Endothelial cell of umbilical vein (primary cell): ENCODE measurements at regions not wholly inside any gene's neighbourhood (a gene's known extent, or its start where the extent isn't known, plus 50 kb on each side); places are given as distances from the start of the nearest gene placed in this dataset.

Source experiments
- EZH2 ChIP-seq: IDR thresholded peaks from 2 replicates; pipeline ENCODE4 v1.6.1; 2012; ENCODE audit warnings: borderline replicate concordance, low read depth, mild to moderate bottlenecking, moderate library complexity, low read length, inconsistent platforms; ENCODE audit not compliant: severe bottlenecking
- FOS ChIP-seq: IDR thresholded peaks from 2 replicates; pipeline ENCODE4 v1.6.1; 2011; ENCODE audit warnings: mild to moderate bottlenecking, low read length, moderate library complexity, borderline replicate concordance; ENCODE audit not compliant: insufficient read depth
- JUN ChIP-seq: IDR thresholded peaks from 2 replicates; pipeline ENCODE4 v1.6.1; 2011; ENCODE audit warnings: borderline replicate concordance, low read depth; ENCODE audit not compliant: insufficient read length, insufficient read depth
- MYC ChIP-seq: IDR thresholded peaks from one replicate; pipeline ENCODE4 v1.6.1; 2011; ENCODE audit warnings: mild to moderate bottlenecking, low read depth, low read length
- POLR2A ChIP-seq: IDR thresholded peaks from 2 replicates; pipeline ENCODE4 v1.6.1; 2012; ENCODE audit warnings: low read depth, mild to moderate bottlenecking, control low read depth, low read length
- POLR2AphosphoS5 ChIP-seq: IDR thresholded peaks from 2 replicates; pipeline ENCODE4 v1.6.1; 2012; ENCODE audit warnings: low read depth, mild to moderate bottlenecking, control low read depth, low read length, moderate library complexity; ENCODE audit not compliant: insufficient read depth
- TF ChIP-seq, protein P1 (sequence below), 2 donors: IDR thresholded peaks; 1 replicate in 1 of 2; 2 replicates in 1 of 2; pipeline ENCODE4 v1.5.1; 2011; ENCODE audit warnings: low read length in 2 of 2, mild to moderate bottlenecking in 2 of 2, moderate library complexity in 2 of 2, control low read depth in 1 of 2, inconsistent platforms in 1 of 2, low read depth in 1 of 2; ENCODE audit not compliant: insufficient read depth in 1 of 2; ENCODE audit errors: extremely low read depth in 1 of 2
- TF ChIP-seq, protein P2 (sequence below): IDR thresholded peaks from 2 replicates; pipeline ENCODE4 v1.6.1; 2011; ENCODE audit not compliant: insufficient read depth, insufficient read length

DNA sequence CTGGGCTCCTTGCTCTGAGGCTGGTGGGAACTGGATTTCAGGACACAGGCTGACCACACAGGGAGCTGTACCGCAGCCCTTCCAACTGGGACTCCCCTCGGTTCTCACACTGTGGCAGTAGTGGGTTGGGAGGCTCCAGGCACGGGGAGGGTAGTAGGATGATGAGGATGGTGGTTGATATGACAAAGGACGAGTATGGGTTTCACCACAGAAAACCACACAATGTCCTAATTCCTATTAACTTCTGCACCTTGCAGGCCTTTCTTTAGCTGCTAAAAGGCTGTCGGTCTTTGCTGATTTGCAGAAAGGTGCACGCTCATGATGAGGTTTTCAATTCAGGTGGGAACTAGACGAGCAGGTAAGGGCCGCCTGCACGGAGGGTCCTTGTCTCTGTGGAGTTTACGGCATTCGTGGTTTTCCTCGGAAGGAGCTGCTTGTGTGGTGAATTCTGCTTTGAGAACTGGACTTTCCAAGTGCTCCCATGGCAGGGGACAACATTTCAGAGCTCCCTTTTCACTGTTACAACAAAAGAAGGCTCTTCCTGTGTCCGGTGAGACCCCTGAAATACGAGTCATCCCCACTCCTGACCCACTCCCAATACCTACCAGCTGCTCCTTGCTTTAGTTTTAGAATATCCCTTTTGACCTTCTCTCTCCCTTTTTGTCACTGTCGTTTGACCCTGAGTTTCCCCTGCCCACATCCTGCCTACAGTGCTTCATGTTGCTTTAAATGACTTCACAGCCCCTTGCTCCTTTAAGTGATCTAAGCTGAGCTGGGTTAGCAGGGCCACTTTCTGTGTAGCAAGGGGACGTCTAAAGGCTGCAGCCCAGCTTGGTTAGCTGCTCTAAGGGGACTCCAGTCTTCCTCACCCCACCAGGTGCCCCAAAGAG, 125.1 kb downstream of the MRPS6 start:
- TF ChIP-seq POLR2AphosphoS5 (no peak), EZH2 (no peak), POLR2A (no peak), JUN (no peak), MYC (no peak), FOS (no peak)
- TF ChIP-seq, protein P1, sequence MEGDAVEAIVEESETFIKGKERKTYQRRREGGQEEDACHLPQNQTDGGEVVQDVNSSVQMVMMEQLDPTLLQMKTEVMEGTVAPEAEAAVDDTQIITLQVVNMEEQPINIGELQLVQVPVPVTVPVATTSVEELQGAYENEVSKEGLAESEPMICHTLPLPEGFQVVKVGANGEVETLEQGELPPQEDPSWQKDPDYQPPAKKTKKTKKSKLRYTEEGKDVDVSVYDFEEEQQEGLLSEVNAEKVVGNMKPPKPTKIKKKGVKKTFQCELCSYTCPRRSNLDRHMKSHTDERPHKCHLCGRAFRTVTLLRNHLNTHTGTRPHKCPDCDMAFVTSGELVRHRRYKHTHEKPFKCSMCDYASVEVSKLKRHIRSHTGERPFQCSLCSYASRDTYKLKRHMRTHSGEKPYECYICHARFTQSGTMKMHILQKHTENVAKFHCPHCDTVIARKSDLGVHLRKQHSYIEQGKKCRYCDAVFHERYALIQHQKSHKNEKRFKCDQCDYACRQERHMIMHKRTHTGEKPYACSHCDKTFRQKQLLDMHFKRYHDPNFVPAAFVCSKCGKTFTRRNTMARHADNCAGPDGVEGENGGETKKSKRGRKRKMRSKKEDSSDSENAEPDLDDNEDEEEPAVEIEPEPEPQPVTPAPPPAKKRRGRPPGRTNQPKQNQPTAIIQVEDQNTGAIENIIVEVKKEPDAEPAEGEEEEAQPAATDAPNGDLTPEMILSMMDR (IDR thresholded peaks at IDR 0.05; ENCODE audit: extremely low read depth in 1 of 2, insufficient read depth in 1 of 2, low read depth in 1 of 2, low read length in 2 of 2): no peak
- TF ChIP-seq, protein P2, sequence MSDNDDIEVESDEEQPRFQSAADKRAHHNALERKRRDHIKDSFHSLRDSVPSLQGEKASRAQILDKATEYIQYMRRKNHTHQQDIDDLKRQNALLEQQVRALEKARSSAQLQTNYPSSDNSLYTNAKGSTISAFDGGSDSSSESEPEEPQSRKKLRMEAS: no peak
